Kidney tubule cell (primary cell): ENCODE measurements at regions not wholly inside any gene's neighbourhood (a gene's known extent, or its start where the extent isn't known, plus 50 kb on each side); places are given as distances from the start of the nearest gene placed in this dataset.
"Not testable (repeated sequence)": the region's sequence is repeated elsewhere in the genome, so short reads cannot be mapped to it uniquely, and the experiment has no call there.

Experiments used
- DNase-seq: peaks from one replicate; pipeline ENCODE4 v3.0.0-alpha.2; 2018; ENCODE audit warnings: low spot score

DNA sequence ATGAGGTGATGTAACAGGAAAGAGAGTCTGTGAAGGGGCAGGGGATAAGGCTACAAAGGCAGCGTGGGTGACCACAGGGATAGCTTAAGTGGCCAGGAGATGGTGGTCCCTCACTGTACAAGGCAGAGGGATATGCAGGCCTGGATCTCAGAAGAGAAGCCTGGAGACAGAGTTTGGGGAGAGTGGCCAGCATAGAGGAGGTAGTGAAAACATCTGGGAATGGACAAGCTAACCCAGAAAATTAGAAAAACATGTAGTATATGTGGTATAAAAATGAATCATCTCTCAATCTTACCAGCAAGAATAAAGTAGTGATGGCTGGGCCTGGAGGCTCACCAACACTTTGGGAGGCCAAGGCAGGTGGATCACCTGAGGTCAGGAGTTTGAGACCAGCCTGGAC is 349.2 kb upstream of the KLF4 start:
- no peak for DNase-seq

- DNase-seq = no peak
Observed at GRCh38 chr9:107836300-107836699, 346.7 kb upstream of the KLF4 start.

DNA sequence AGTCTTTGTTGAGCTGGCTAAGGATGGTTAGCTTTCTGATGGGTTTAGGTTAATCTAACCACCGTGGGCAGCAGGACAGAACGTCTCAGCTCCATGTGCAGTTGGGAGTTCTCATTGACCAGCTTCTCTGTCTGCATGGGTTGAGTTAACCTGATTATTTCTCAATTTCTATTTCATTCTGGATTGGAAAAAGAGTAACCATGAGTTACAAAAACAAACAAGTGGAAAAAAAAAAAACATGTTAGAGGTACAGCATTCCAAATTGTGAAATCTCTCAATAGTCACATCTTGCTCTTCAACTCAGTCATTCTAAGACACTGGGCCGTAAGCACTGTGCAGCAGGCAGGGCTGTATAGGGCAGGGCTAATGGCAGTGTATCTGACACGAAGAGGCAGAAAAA is 343.7 kb upstream of the KLF4 start:
- no peak for DNase-seq

DNA sequence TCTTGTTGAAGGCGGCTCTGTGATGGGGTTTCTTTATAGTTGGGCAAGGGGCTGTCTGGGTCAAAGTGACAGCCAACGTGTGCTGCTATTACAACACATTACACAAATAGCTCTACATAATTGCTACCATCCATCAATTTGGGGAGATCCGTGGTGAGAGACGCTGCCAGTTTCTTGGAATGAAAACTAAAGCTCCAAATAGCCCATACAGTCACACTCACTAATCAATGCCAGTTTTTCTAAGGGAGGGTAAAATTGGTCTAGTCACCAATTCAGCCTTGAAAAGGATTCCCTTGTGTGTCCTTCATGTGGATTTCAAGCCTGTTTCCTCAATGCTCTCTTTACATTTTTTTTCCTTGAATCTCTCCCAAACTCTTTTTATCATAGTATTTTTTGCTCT is 343.3 kb upstream of the KLF4 start:
- no peak for DNase-seq

DNA sequence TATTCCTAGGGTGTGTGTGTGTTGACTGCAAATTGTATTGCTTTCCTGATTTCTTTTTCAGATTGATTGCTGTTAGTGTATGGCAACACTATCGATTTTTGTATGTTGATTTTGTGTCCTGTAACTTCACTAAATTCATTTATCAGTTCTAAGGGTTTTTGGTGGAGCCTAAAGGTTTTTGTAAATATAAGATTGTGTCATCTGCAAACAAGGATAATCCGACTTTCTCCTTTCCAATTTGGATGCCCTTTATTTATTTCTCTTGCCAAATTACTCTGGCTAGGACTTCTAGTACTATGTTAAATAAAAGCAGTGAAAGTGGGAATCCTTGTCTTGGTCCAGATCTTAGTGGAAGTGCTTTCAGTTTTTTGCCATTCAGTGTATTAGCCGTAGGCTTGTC is 340.9 kb upstream of the KLF4 start:
- no peak for DNase-seq

DNA sequence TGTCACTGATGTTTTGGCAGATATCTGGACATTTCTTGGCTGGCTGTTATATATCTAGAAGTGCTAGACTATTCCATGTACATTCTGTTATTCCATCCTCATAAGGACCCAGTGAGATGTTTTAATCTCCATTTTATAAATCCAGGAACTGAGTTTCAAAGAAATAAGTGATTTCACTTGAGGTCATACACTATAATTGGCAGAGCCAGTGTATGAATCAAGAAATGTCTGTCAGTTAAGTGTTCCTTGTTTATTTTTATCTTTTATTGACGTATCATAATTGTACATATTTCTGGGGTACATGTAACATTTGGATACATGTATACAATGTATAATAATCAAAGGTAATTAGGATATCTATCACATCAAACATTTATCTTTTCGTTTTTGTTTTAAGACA is 338.3 kb upstream of the KLF4 start:
- DNase-seq = no peak

- no peak for DNase-seq
Observed at GRCh38 chr9:107827304-107827703, 337.7 kb upstream of the KLF4 start.

- not testable (repeated sequence) for DNase-seq
Observed at GRCh38 chr9:107826688-107826983, 337.1 kb upstream of the KLF4 start.

GRCh38 chr9:107824556-107824955 is 335.0 kb upstream of the KLF4 start:
- no peak for DNase-seq

DNA sequence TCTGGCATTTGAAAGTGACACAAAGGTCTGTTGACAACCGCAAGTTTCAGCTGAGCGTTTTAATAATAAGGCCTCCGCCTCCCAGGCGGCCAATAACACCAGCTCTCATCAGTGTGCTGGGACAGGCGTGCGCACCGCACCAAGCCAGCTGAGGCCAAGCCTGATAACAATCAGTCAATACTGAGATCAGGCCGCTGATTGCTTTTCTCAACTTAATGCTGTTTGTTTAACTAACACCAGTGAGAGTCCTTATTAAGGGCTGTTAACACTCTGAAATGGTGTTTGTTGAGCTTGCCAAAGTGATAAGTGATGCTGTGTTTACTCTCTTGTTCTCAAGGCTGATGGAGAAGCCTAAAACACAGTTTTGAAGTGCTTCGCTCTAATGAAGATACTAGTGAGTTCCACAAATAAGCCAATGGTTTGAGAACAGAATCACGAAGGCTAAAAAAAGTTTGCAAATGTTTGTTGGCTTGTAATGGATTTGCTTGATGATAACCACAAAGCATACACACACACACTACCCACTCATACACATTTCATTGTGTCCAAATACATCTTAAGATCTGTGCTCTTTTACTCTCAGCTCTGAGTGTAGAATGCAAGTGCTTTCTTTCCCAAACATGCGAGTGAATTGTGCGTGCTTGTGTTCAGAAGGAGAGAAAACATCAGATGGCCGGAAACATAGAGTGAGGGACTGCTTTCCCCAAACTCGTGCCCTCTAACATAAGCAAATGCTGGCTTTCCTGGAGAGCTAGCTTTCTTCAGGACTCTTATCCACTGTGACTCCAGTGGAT is 330.4 kb upstream of the KLF4 start:
- no peak for DNase-seq

- not testable (repeated sequence) for DNase-seq
Observed at GRCh38 chr9:107818503-107818829, 328.9 kb upstream of the KLF4 start.

DNA sequence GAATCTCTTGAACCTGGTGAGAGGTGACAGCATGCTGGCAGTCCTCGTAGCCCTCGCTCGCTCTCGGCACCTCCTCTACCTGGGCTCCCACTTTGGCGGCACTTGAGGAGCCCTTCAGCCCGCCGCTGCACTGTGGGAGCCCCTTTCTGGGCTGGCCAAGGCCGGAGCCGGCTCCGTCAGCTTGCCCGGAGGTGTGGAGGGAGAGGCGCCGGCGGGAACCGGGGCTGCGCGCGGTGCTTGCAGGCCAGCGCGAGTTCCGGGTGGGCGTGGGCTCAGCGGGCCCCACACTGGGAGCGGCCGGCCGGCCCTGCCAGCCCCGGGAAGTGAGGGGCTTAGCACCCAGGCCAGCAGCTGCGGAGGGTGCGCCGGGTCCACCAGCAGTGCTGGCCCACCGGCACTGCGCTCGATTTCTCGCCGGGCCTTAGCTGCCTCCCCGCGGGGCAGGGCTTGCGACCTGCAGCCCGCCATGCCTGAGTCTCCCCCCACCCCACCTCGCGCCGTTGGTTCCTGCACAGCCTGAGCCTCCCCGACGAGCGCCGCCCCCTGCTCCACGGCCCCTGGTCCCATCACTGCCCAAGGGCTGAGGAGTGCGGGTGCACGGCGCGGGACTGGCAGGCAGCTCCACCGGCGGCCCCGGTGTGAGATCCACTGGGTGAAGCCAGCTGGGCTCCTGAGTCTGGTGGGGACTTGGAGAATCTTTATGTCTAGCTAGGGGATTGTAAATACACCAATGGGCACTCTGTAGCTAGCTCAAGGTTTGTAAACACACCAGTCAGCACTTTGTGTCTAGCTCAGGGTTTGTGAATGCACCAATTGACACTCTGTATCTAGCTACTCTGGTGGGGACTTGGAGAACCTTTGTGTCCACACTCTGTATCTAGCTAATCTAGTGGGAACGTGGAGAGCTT is 328.3 kb upstream of the KLF4 start:
- DNase-seq = not testable (repeated sequence)

GRCh38 chr9:107816561-107817021 is 327.0 kb upstream of the KLF4 start:
- no peak for DNase-seq

DNA sequence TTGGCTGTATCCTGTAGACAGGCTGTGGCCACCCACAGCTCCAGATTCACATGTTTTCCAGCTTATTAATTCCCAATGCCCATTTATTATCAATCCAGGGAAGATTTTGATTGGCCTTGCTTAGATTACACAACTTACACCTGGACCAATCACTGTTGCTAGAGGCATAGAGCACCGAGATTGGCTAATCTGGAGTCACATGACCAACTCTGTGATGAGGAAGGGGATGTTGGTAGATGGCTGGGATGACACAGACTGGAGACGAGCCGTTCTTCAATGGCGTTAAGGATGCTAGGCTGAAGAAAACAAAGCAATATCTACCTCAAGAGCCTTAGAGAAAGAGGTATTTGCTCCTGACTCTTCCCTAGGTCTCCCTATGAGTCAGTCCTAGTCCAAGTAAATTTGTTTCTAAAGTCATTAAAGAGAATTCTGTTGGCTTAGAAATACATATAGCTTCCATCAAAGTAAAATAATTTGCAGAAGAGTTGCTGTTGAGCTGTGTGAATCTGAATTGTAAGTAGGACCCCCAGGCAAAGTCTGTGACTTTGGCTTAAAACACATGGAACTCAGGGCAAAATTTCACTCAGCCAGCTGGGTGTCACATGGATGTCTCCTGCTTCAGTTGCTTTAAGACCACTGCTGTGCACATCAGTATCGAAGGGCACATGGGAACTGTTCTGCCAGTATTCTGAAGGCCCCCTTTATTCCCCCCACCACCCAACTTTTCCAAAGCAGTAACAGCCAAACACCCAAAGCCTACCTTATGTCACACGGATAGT is 326.4 kb upstream of the KLF4 start:
- no peak for DNase-seq

DNA sequence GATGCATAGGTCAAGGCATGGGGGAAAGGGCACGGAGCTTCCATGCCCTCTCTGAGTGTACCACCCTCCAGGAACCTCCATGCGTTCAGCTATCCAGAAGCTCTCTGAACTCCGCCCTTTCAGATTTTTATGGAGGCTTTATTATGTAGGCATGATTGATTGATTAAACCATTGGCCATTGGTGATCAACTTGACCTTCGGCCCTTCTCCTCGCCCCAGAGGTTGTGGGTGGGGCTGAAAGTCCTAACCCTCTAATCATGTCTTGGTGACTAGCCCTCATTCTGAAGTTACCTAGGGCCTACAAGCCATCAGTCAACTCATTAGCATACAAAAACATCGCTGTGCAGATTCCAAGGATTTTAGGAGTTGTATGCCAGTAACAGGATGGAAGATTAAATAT is 323.7 kb upstream of the KLF4 start:
- DNase-seq = no peak

- peak; percentile 26 for DNase-seq
Observed at GRCh38 chr9:107810461-107810961, 320.9 kb upstream of the KLF4 start.

GRCh38 chr9:107809871-107810460 is 320.4 kb upstream of the KLF4 start:
- peak; percentile 85 for DNase-seq

GRCh38 chr9:107807183-107807582 is 317.6 kb upstream of the KLF4 start:
- peak; percentile 31 for DNase-seq

DNA sequence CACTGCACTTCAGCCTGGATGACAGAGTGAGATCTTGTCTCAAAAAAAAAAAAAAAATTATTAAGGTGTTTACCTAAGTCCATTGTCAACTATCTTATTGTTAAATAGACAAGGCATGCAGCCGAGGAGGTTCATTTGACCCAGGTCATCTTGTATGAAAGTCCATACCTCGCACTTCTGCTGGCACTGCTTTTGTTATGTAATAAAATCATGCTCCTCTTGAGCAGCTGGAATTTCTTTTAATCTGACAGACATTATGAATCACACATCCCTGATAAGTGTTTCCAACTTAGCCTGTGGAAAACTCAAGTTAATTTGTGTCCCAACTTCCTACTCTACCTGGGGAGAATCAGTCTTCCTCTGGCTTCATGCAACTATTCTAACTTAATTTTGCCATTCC is 315.6 kb upstream of the KLF4 start:
- DNase-seq = peak; percentile 46

GRCh38 chr9:107794259-107794658 is 304.7 kb upstream of the KLF4 start:
- DNase-seq = no peak

DNA sequence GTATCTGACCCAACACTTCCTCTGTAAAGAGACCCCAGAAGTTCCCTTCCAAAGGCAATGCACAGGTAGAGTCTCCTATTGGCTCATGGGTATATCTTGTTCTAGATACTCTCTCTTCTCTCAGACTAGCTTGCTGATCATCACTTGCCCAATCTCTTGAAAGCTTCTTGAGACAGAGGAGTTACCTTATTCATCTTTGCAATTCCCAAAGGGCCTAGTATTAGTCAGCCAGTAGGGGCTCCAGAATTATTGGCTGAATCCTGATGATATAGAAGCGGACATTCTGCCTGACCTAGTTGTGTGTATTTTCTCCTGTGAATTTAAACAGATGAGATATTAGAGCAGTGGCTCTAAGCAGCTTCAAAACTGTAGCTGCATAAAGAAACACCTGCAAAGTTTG is 304.0 kb upstream of the KLF4 start:
- no peak for DNase-seq

GRCh38 chr9:107792596-107792995 is 303.0 kb upstream of the KLF4 start:
- no peak for DNase-seq
